Heart right ventricle (tissue), 16 donors: ENCODE measurements at regions not wholly inside any gene's neighbourhood (a gene's known extent, or its start where the extent isn't known, plus 50 kb on each side); places are given as distances from the start of the nearest gene placed in this dataset.

Experiments
- ATAC-seq, 8 donors: fragments of 200-7000 bp; cut with Tn5 transposase; one replicate each; pipeline ENCODE4 v1.9.1; 2020; ENCODE audit warnings: mild to moderate bottlenecking in 8 of 8, moderate library complexity in 8 of 8, moderate number of reproducible peaks in 1 of 8
- DNase-seq, 2 donors: peaks; one replicate each; pipeline ENCODE4 v3.0.0-alpha.2; 2020
- H3K27ac ChIP-seq, 10 donors: fragments of 200-600 bp; sonication (generic) in 2 of 10; one replicate each; pipeline versions ENCODE4 v1.5.0 to v1.8.0; 2020 to 2022; ENCODE audit warnings: mild to moderate bottlenecking in 3 of 10
- H3K27me3 ChIP-seq, 7 donors: fragments of 200-600 bp; one replicate each; pipeline ENCODE4 v1.8.0; 2021 to 2022; ENCODE audit warnings: mild to moderate bottlenecking in 2 of 7
- H3K36me3 ChIP-seq, 9 donors: fragments of 200-600 bp; sonication (generic) in 1 of 9; one replicate each; pipeline versions ENCODE4 v1.5.0 to v1.8.0; 2020 to 2022; ENCODE audit warnings: mild to moderate bottlenecking in 2 of 9
- H3K4me1 ChIP-seq, 9 donors: fragments of 200-600 bp; sonication (generic) in 1 of 9; one replicate each; pipeline versions ENCODE4 v1.5.0 to v1.8.0; 2020 to 2022; ENCODE audit warnings: mild to moderate bottlenecking in 4 of 9
- H3K4me3 ChIP-seq, 10 donors: fragments of 200-600 bp; sonication (generic) in 2 of 10; one replicate each; pipeline versions ENCODE4 v1.5.0 to v1.8.0; 2020 to 2022; ENCODE audit warnings: mild to moderate bottlenecking in 7 of 10, moderate library complexity in 2 of 10
- H3K9me3 ChIP-seq, 11 donors: fragments of 200-600 bp in 10 of 11; sonication (generic) in 2 of 11; one replicate each; pipeline versions ENCODE4 v1.5.0 to v1.8.0; 2013 to 2022; ENCODE audit warnings: mild to moderate bottlenecking in 2 of 11, control low read depth in 1 of 11, moderate library complexity in 1 of 11
- CTCF ChIP-seq, 9 donors: fragments of 200-600 bp; sonication (generic) in 2 of 9; IDR thresholded peaks; one replicate each; pipeline versions ENCODE4 v1.5.0 to v1.8.0; 2021 to 2022; ENCODE audit warnings: antibody characterized with exemption in 9 of 9, mild to moderate bottlenecking in 5 of 9, moderate library complexity in 1 of 9
- WGBS, 2 donors: extraction: QIAGEN DNeasy Blood & Tissue Kit; methylation state at CpG; one replicate each; pipeline ENCODE4 v1.1.7; 2013; ENCODE audit warnings: inconsistent platforms in 1 of 2; 5-methylcytosine and 5-hydroxymethylcytosine counted together
- intact Hi-C, 10 donors: fragments of 100-400 bp; cut with DNase I; formaldehyde crosslinking; loops; one replicate each; pipeline versions ENCODE4 v1.11.1 to v1.14.2; 2022
- donor health status: Arrhythmogenic right ventricular cardiomyopathy.
- donor health status: ischemic (EF 13 %, LVEDD 7.1; RV severe dilation, severe dysfunction).
- donor health status: healthy with polysubstance abuse.
- donor health status: DM: no; HTN: yes; CAD: no.
- donor health status: DM: no; HTN: no; CAD: no.
- donor health status: ischemic (EF 25% LVEDD 6.9; RV normal size, moderate dysfunction).
- donor health status: ischemic (EF 25% LVEDD 5.7; RV mildly dilated, moderate dysfunction).
- donor health status: healthy.
- donor health status: DM: yes; HTN: yes; CAD: no.
- donor health status: Ischemic cardiomyopathy.
- donor health status: ischemic (EF 35%, LVEDD 5.7; RV mildly dilated, moderate dysfunction).
- donor health status: nonischemic (EF 11% LVEDD 7.7; RV severe dilation, severe dysfunction).
- donor health status: DM: yes; HTN: yes; CAD: no.
- donor health status: PGD.
- donor health status: ischemic (EF 29% LVEDD 5.4; RV normal size, mild dysfunction).
- donor health status: nonischemic (EF 23%, LVEDD 6.1; RV moderate dilation, normal function).

GRCh38 chr13:75071395-75071794 lies 410.6 kb downstream of the TBC1D4 start:
- TF ChIP-seq CTCF (IDR thresholded peaks at IDR 0.05): no peak
- no peak overlapping the region for H3K27ac ChIP-seq
- H3K36me3 ChIP-seq: no peaks in the 10 kb centered on the region
- ATAC-seq: no peak
- H3K4me3 ChIP-seq: no peak overlapping the region
- intact Hi-C loops: no loop called here
- DNase-seq: no peak
- no peaks in the 10 kb centered on the region for H3K9me3 ChIP-seq
- 45 to 51% methylated on average over 2 of the region's 2 CpGs for WGBS, 2 donors
- H3K4me1 ChIP-seq: no peaks in the 10 kb centered on the region
- no peaks in the 10 kb centered on the region for H3K27me3 ChIP-seq

- H3K27me3 ChIP-seq: no peaks in the 10 kb centered on the region
- no peak overlapping the region for H3K27ac ChIP-seq
- DNase-seq (no peak), ATAC-seq (no peak)
- intact Hi-C loops: no loop called here
- no peak for TF ChIP-seq CTCF (IDR thresholded peaks at IDR 0.05)
- peaks cover 0 to 26% (median 0%) of the 10 kb centered on the region in 11 donors for H3K9me3 ChIP-seq
- H3K4me1 ChIP-seq: no peaks in the 10 kb centered on the region
- H3K36me3 ChIP-seq: no peaks in the 10 kb centered on the region
- H3K4me3 ChIP-seq: no peak overlapping the region
Measured at GRCh38 chr13:75061909-75062308, 420.1 kb downstream of the TBC1D4 start.

GRCh38 chr13:75055296-75055695 lies 426.7 kb downstream of the TBC1D4 start:
- DNase-seq (no peak), ATAC-seq (no peak)
- no peak for TF ChIP-seq CTCF (IDR thresholded peaks at IDR 0.05)
- no peaks in the 10 kb centered on the region for H3K36me3 ChIP-seq
- H3K27ac ChIP-seq: no peak overlapping the region
- no peaks in the 10 kb centered on the region for H3K27me3 ChIP-seq
- intact Hi-C loops: no loop called here
- H3K4me3 ChIP-seq: no peak overlapping the region
- peaks cover 0 to 4% (median 0%) of the 10 kb centered on the region in 11 donors for H3K9me3 ChIP-seq
- H3K4me1 ChIP-seq: no peaks in the 10 kb centered on the region

- Histone ChIP-seq H3K4me3 (no peak overlapping the region), H3K27ac (no peak overlapping the region), H3K4me1 (no peaks in the 10 kb centered on the region), H3K9me3 (peaks cover 0 to 9% (median 2%) of the 10 kb centered on the region in 11 donors), H3K27me3 (no peaks in the 10 kb centered on the region), H3K36me3 (no peaks in the 10 kb centered on the region)
- TF ChIP-seq CTCF (IDR thresholded peaks at IDR 0.05): no peak
- intact Hi-C loops: no loop called here
- WGBS, 2 donors: 80 to 81% methylated on average over 6 of the region's 6 CpGs
- DNase-seq (no peak), ATAC-seq (no peak)
Measured at GRCh38 chr13:75052616-75053015, 429.4 kb downstream of the TBC1D4 start.
